MM.1S (cell line): ENCODE measurements at regions not wholly inside any gene's neighbourhood (a gene's known extent, or its start where the extent isn't known, plus 50 kb on each side); places are given as distances from the start of the nearest gene placed in this dataset.

Source experiments
- DNase-seq: peaks from one replicate; pipeline ENCODE4 v3.0.0-alpha.2; 2015
- H2AFZ ChIP-seq: fragments of 300-600 bp; sonication (generic); 2 replicates; pipeline ENCODE4 v1.6.0; 2016; ENCODE audit warnings: antibody characterized with exemption, low read length
- H3F3A ChIP-seq: fragments of 300-600 bp; sonication (generic); 2 replicates; pipeline ENCODE4 v1.6.1; 2016; ENCODE audit warnings: mild to moderate bottlenecking, antibody characterized with exemption, low read length, moderate library complexity, mixed read lengths; ENCODE audit not compliant: insufficient read depth
- H3K27ac ChIP-seq: fragments of 300-600 bp; sonication (generic); 2 replicates; pipeline ENCODE4 v1.5.1; 2016; ENCODE audit warnings: mild to moderate bottlenecking, low read length
- H3K27me3 ChIP-seq: fragments of 300-600 bp; sonication (generic); replicated peaks from 2 replicates; pipeline ENCODE4 v1.6.0; 2016; ENCODE audit warnings: low read length; ENCODE audit not compliant: insufficient read depth
- H3K36me3 ChIP-seq: fragments of 300-600 bp; sonication (generic); replicated peaks from 2 replicates; pipeline ENCODE4 v1.6.1; 2016; ENCODE audit warnings: mild to moderate bottlenecking, low read length, mixed read lengths; ENCODE audit not compliant: insufficient read depth
- H3K4me1 ChIP-seq: fragments of 300-600 bp; sonication (generic); 2 replicates; pipeline ENCODE4 v1.6.1; 2016; ENCODE audit warnings: low read length, mixed read lengths
- H3K4me2 ChIP-seq: fragments of 300-600 bp; sonication (generic); 2 replicates; pipeline ENCODE4 v1.6.0; 2016; ENCODE audit warnings: low read depth, low read length
- H3K4me3 ChIP-seq: fragments of 300-600 bp; sonication (generic); 2 replicates; pipeline ENCODE4 v1.5.1; 2016; ENCODE audit warnings: low read length, mixed read lengths
- H3K79me2 ChIP-seq: fragments of 300-600 bp; sonication (generic); 2 replicates; pipeline ENCODE4 v1.6.1; 2016; ENCODE audit warnings: mixed run types, low read length, mixed read lengths
- H3K9ac ChIP-seq: fragments of 300-600 bp; sonication (generic); 2 replicates; pipeline ENCODE4 v1.6.1; 2016; ENCODE audit warnings: low read length, mixed read lengths
- H3K9me2 ChIP-seq: fragments of 300-600 bp; sonication (generic); replicated peaks from 2 replicates; pipeline ENCODE4 v1.6.1; 2016; ENCODE audit warnings: mild to moderate bottlenecking, low read length, mixed read lengths; ENCODE audit not compliant: insufficient read depth
- H3K9me3 ChIP-seq: fragments of 300-600 bp; sonication (generic); replicated peaks from 2 replicates; pipeline ENCODE4 v1.6.1; 2016; ENCODE audit warnings: mild to moderate bottlenecking, low read length, mixed read lengths; ENCODE audit not compliant: insufficient read depth
- H4K20me1 ChIP-seq: fragments of 300-600 bp; sonication (generic); 2 replicates; pipeline ENCODE4 v1.6.1; 2016; ENCODE audit warnings: mild to moderate bottlenecking, low read length, moderate library complexity, mixed read lengths; ENCODE audit not compliant: insufficient read depth
- EZH2 ChIP-seq: fragments of 300-600 bp; sonication (generic); optimal IDR thresholded peaks from 2 replicates; pipeline ENCODE3; 2017; ENCODE audit warnings: low read depth, mild to moderate bottlenecking, antibody characterized with exemption, low read length, mixed read lengths
- EZH2phosphoT487 ChIP-seq: fragments of 300-600 bp; sonication (generic); IDR thresholded peaks from 2 replicates; pipeline ENCODE4 v1.6.1; 2018; ENCODE audit warnings: antibody characterized with exemption, low read length
- TF ChIP-seq, protein P1 (sequence below): fragments of 300-600 bp; sonication (generic); IDR thresholded peaks from 2 replicates; pipeline ENCODE4 v1.5.1; 2016; ENCODE audit warnings: antibody characterized with exemption, low read length, mixed read lengths

DNA sequence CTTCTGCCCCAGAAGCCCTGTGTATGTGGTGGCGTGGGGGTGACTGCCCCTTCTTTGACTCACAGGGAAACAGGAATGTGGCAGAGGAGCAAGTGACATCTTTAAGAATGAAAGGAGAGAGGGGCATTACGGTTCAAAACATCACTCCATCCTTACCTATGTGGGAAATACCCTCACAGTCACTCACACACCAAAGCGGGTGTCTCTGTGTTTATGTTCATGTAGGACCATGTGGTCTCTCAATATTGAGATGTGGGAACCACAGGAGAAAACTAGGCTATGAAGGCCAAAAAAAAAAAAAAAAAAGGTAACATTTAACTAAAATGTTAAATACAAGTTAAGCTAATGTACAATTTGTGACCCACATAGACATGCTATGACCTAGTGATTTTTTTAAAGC, 153.6 kb upstream of the GPR12 start:
- Histone ChIP-seq H3K9ac (no peak overlapping the region), H3K27me3 (no peaks in the 10 kb centered on the region), H3K4me1 (no peaks in the 10 kb centered on the region), H3K36me3 (no peaks in the 10 kb centered on the region), H3K4me2 (no peak overlapping the region), H3K27ac (no peak overlapping the region), H2AFZ (no peak overlapping the region), H4K20me1 (no peaks in the 10 kb centered on the region), H3K79me2 (no peaks in the 10 kb centered on the region), H3K9me2 (no peaks in the 10 kb centered on the region), H3F3A (no peaks in the 10 kb centered on the region), H3K9me3 (no peaks in the 10 kb centered on the region), H3K4me3 (no peak overlapping the region)
- DNase-seq, result no peak
- no peak for TF ChIP-seq EZH2
- TF ChIP-seq, protein P1, sequence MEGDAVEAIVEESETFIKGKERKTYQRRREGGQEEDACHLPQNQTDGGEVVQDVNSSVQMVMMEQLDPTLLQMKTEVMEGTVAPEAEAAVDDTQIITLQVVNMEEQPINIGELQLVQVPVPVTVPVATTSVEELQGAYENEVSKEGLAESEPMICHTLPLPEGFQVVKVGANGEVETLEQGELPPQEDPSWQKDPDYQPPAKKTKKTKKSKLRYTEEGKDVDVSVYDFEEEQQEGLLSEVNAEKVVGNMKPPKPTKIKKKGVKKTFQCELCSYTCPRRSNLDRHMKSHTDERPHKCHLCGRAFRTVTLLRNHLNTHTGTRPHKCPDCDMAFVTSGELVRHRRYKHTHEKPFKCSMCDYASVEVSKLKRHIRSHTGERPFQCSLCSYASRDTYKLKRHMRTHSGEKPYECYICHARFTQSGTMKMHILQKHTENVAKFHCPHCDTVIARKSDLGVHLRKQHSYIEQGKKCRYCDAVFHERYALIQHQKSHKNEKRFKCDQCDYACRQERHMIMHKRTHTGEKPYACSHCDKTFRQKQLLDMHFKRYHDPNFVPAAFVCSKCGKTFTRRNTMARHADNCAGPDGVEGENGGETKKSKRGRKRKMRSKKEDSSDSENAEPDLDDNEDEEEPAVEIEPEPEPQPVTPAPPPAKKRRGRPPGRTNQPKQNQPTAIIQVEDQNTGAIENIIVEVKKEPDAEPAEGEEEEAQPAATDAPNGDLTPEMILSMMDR, result no peak
- TF ChIP-seq EZH2phosphoT487, result no peak

DNA sequence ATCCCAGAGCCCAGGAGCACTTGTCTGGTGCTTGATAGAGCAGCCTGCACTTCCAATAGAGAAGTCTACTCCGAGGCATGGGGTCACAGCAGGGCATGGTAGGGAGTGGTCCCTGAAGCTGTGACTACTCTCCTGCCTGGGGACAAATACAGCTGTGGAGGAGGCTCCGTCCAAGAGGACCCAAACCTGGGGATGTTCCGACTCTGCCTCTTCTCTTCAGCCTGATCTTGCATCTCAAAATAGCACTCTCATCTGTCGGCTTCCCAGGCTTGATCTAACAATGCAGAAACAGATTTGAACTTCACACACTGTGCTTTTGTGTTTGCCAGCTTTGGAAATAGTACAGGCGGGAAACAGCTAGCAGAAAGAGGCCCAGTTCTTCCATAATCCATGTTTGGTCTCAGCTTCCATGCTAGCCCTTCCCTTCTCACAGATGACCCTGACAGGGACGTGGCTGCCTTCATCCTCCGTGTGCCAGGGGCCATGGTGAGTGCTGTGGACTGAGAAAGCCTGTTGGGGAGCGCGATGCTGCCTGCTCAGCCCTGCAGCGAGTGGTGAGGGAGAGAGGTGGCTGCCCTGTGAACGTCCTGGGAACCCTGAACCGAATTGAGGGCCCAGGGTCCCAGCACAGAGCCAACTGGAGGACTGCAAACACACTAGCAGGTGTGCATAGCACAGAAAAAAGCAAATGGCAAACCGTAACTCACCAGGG, 150.3 kb upstream of the GPR12 start:
- Histone ChIP-seq H3K9me2 (no peaks in the 10 kb centered on the region), H3K36me3 (no peaks in the 10 kb centered on the region), H3K27ac (no peak overlapping the region), H2AFZ (no peak overlapping the region), H3K9ac (no peak overlapping the region), H4K20me1 (no peaks in the 10 kb centered on the region), H3K27me3 (no peaks in the 10 kb centered on the region), H3K4me2 (no peak overlapping the region), H3F3A (no peaks in the 10 kb centered on the region), H3K4me3 (no peak overlapping the region), H3K4me1 (no peaks in the 10 kb centered on the region), H3K9me3 (no peaks in the 10 kb centered on the region), H3K79me2 (no peaks in the 10 kb centered on the region)
- TF ChIP-seq EZH2, result no peak
- TF ChIP-seq, protein P1, result no peak
- no peak for TF ChIP-seq EZH2phosphoT487
- DNase-seq, result no peak

DNA sequence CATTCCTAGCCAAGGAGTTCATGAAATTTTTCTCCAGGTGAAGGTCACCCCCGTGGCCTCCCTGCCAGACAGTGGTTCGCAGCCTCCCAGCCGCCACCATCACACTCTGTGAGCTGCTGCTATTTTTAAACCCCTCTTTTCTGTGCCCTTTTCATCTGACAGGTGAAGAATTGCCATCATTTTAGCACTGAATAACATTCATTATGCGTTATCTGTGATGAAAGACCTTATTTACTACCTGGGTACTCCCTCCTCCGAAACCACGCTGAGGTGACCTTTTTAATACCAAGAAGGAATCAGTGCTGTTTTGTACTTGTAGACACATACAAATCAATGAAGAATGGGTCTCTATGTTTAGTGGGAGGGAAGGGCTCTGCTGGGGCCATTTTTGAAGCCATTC, 148.9 kb upstream of the GPR12 start:
- Histone ChIP-seq H3F3A (no peaks in the 10 kb centered on the region), H3K4me2 (no peak overlapping the region), H3K79me2 (no peaks in the 10 kb centered on the region), H3K9me2 (no peaks in the 10 kb centered on the region), H3K27ac (no peak overlapping the region), H3K27me3 (no peaks in the 10 kb centered on the region), H3K9me3 (no peaks in the 10 kb centered on the region), H3K4me1 (no peaks in the 10 kb centered on the region), H3K4me3 (no peak overlapping the region), H2AFZ (no peak overlapping the region), H3K9ac (no peak overlapping the region), H4K20me1 (no peaks in the 10 kb centered on the region), H3K36me3 (no peaks in the 10 kb centered on the region)
- DNase-seq, result no peak
- no peak for TF ChIP-seq EZH2phosphoT487
- TF ChIP-seq, protein P1, result no peak
- TF ChIP-seq EZH2, result no peak
